ENCODE measurements at regions not wholly inside any gene's neighbourhood (a gene's known extent, or its start where the extent isn't known, plus 50 kb on each side); places are given as distances from the start of the nearest gene placed in this dataset.
A peak's percentile ranks its signal among the peaks of the same experiment; 100 is the strongest.
"Not testable (repeated sequence)": the region's sequence is repeated elsewhere in the genome, so short reads cannot be mapped to it uniquely, and the experiment has no call there.

DNA sequence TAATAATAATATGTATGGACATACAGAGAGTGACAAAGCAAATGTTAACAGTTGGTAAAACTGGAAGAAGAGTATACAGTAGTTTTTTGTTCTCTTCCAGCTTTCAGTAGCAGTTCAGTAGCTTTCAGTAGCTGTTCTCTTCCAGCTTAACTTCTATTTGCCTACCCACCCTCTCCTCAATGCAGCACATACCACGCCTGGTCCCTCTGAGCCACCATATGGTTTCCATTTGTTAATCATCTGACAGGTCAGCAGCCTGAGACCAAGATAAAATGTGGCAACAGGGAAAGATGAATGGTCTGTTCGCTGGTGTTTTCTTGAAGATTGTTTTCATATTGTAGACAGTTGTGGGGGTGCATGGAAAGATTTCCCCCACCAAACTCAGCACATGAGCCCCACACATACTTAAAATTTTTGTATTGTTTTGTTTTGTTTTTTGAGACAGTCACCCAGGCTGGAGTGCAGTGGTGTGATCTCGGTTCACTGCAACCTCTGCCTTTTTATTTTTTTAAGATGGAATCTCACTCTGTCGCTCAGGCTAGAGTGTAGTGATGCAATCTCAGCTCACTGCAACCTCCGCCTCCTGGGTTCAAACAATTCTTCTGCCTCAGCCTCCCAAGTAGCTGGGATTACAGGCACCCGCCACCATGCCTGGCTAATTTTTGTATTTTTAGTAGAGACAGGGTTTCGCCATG lies 56.8 kb downstream of the ATP6V0E2 start:
- DNase-seq = peak; percentile 8

DNA sequence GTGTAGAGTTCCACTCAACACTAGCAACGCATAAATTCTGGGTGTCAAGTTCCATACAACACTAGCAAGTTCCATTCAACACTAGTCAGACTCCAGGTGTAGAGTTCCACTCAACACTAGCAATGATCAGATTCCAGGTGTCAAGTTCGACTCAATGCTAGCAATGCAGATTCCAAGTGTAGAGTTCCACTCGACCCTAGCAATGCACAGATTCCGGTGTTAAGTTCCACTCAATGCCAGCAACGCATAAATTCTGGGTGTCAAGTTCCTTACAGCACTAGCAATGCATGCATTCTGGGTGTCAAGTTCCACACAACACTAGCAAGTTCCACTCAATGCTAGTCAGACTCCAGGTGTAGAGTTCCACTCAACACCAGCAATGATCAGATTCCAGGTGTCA lies 60.0 kb downstream of the ATP6V0E2 start:
- DNase-seq = not testable (repeated sequence)

DNA sequence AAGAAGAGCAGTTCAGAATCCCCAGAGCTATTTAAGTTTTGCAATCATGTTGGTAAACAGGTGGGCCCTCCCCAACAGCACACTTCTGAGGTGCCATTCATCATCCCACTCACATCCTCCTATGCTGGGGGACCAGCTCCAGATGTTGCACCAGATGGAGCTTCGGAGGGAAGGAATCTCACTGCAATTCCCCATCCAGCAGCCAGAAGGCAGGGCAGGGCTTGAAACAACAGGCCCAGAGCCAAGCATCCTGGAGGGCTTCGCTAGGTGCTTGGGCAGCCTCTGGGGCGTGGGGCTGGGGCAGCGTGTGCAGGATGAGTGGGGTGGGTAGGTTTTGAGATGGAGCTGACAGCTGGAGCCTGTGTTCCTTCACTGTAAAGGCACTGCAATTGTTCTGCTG lies 73.6 kb downstream of the ATP6V0E2 start:
- DNase-seq = not testable (repeated sequence)

- DNase-seq = not testable (repeated sequence)
Observed at GRCh38 chr7:149948444-149948843, 74.7 kb downstream of the ATP6V0E2 start.

- not testable (repeated sequence) for DNase-seq
Observed at GRCh38 chr7:149949863-149950577, 76.3 kb downstream of the ATP6V0E2 start.

DNA sequence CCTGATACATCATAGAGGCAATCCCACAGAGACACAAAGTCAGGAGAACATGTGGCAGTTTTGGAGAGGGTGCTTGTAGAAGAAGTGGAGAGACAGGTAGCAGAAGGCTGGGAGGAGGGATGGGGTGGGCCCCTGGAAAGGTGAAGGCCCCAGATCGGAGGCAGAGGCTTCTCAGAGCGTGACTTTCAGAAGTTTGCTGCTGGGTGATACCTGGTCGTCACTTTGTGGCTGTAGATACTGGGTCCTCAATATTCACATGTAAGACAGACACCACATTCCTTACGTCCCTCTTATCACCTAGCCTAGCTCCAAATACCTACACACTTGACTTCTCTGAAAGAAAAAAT lies 76.8 kb downstream of the ATP6V0E2 start:
- DNase-seq = not testable (repeated sequence)

- not testable (repeated sequence) for DNase-seq
Observed at GRCh38 chr7:149951579-149951978, 77.8 kb downstream of the ATP6V0E2 start.

DNA sequence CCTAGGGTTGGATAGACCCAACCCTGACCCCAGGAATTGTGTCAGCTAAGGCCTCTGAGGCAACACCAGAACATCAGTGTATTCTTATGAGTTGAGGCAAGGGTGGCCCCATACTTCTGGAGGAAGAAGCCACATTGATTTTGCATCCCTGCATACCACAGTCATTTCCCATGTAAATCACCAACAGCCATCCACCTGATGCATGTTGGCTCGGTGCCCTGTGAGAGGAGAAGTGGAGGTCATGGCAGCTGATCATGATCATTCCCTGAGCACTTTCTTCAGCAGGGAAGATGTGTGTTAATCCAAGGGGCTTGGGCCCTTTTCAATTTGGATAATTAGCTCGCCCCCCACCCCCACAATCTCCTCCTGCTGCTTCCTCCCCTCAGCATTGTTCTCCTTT lies 85.1 kb downstream of the ATP6V0E2 start:
- DNase-seq = not testable (repeated sequence)

GRCh38 chr7:149960863-149961262 lies 87.1 kb downstream of the ATP6V0E2 start:
- not testable (repeated sequence) for DNase-seq

GRCh38 chr7:149961878-149962277 lies 88.1 kb downstream of the ATP6V0E2 start:
- not testable (repeated sequence) for DNase-seq

DNA sequence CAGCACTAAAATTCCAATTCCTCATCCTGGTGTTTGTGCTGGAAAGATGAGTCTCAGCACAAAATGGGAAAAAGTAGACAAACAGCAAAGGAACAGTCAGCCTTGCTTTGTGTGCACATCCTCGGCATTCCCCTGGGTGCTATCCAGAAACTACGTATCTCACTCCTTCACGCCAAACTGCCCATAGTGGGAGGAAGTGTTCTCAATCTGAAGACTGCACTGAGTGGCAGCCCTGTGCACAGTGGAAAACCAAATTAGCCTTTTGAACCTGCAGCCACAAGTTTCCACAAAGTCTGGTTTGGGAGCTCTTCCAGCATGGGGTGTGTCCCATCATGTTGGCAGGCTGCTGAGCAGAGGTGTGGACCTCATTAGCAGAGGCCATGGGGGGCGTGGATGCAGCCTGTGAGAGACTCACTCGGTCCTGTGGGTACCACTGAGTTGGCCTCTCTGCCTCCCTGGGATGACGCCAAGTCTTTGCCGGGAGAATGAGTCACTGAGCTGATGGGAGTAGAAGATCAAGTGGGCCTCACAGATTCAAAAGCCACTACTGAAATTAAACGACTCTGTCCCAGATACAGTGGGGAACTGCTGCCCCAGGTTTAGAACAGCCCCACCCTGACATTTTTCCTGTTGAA lies 89.0 kb downstream of the ATP6V0E2 start:
- not testable (repeated sequence) for DNase-seq

DNA sequence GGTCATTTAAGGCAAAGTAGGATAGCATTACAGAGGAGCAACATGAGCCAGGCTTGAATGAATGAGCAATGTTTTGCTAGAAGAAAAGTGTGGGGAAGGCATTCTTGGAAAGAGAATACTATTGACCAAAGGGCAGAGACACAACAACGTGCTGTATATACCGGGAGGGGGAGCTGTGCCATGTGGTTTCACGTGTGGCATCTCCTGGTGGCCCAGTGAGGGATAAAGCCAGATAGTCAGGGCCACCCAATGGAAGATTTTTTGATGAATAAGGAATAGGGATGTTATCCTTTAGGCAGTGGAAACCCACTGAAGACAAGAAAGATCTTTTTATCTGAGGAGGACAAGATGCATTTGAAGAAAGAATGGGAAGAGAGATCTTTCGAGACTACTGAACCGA lies 90.2 kb downstream of the ATP6V0E2 start:
- DNase-seq = not testable (repeated sequence)

DNA sequence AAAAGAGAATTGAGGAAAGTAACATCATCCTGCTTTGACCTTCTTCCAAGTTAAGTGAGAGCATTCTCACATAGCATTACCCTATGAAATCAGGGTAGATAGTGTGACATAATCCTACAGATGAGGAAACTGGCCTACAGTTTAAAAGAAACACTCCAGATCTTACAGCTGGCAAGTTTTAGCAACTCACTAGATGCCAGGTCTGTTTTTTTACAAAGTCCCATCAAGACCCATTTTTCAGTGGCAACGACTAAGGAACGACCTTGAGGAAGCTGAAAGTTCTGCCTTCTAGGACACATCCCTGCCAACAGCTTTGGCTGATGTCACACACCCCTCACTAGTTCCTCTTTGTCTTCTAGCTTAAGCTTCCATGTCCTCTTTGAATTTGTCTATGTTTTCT lies 92.7 kb downstream of the ATP6V0E2 start:
- DNase-seq = not testable (repeated sequence)

GRCh38 chr7:149972977-149973376 lies 99.2 kb downstream of the ATP6V0E2 start:
- DNase-seq = not testable (repeated sequence)

GRCh38 chr7:149973681-149974080 lies 99.9 kb downstream of the ATP6V0E2 start:
- DNase-seq = not testable (repeated sequence)

GRCh38 chr7:149975608-149976007 lies 101.8 kb downstream of the ATP6V0E2 start:
- not testable (repeated sequence) for DNase-seq

GRCh38 chr7:149978537-149978936 lies 104.8 kb downstream of the ATP6V0E2 start:
- not testable (repeated sequence) for DNase-seq

DNA sequence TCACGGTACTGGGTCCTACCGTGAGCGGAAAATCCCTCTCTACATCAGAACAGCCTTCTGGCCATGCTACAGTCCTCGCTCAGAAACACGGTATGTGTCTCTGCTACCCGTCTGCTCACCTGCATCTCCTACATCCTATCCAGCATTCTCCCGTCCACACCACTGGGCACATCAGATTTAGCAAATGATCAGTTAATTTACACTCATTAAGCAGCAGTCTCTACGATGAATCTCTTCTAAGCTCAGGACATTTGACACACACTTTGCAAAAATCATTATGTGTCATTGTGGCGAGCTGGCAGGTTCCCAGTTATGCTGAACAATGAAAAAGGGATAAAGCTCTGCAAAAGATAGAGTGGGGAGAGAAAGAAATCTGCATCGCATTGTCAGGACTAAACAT lies 105.2 kb downstream of the ATP6V0E2 start:
- DNase-seq = not testable (repeated sequence)

DNA sequence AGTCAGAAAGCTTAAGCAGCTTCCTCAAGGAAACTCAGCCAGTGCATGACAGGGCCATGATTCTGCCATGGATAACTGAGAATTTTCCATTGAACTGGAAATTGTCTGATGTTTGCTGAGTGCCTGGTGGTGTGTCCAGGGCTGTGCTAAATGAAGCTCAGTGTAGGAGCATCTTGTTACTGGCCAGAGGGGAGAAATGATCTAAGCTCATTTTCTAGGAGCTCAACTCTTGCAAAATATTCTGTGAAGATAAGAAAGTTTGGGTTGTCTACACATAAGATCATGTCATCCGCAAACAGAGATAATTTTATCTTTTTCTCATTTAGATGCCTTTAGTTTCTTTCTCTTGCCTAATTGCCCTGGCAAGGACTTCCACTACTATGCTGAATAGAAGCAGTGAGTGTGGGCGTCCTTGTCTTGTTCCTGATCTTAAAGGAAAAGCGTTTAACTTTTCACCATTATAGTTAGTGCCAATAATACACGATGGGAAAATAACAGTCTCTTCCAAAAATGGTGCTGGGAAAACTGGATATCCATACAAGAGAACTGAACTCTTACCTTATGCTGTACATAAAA lies 108.9 kb downstream of the ATP6V0E2 start:
- DNase-seq = not testable (repeated sequence)

- not testable (repeated sequence) for DNase-seq
Observed at GRCh38 chr7:149986866-149987265, 113.1 kb downstream of the ATP6V0E2 start.

DNA sequence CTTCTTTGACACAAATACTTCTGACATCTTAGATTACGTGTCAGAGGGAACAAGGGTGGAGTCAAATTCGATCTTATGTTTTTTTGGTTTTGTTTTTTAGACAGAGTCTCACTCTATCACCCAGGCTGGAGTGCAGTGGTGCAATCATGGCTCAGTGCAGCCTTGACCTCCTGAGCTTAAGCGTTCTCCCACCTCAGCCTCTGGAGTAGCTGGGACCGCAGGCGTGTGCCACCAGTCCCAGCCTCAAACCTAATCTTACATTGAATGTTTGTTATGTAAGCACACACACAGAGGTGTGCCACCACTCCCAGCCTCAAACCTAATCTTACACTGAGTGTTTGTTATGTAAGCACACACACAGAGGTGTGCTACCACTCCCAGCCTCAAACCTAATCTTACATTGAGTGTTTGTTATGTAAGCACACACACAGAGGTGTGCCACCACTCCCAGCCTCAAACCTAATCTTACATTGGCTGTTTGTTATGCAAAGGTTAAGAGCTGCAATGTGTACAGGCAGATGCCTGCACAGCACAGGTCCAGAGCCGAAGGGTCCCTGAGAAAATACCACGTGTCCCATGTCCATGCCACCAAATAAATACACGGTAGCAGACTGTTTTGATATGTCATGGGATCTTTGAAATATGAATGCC lies 118.0 kb downstream of the ATP6V0E2 start:
- not testable (repeated sequence) for DNase-seq

GRCh38 chr7:149992366-149992765 lies 118.6 kb downstream of the ATP6V0E2 start:
- DNase-seq = not testable (repeated sequence)
